HCT116 (cell line): ENCODE measurements at regions not wholly inside any gene's neighbourhood (a gene's known extent, or its start where the extent isn't known, plus 50 kb on each side); places are given as distances from the start of the nearest gene placed in this dataset.

Experiments used
- TCF7L2 ChIP-seq: IDR thresholded peaks from 2 replicates; pipeline ENCODE4 v1.7.0; 2011; ENCODE audit warnings: borderline replicate concordance, inconsistent platforms; ENCODE audit not compliant: insufficient read depth, insufficient read length; ENCODE audit errors: extremely low read depth
- TF ChIP-seq, protein P1 (sequence below), 3 experiments: fragments of 200-600 bp in 1 of 3; sonication (generic) in 1 of 3; IDR thresholded peaks in 2 of 3; conservative IDR thresholded peaks in 1 of 3; 2 replicates each; pipeline ENCODE4 v1.5.1; 2012 to 2017; ENCODE audit warnings: low read depth in 2 of 3, low read length in 2 of 3, antibody characterized with exemption in 1 of 3, borderline replicate concordance in 1 of 3, control low read depth in 1 of 3, mild to moderate bottlenecking in 1 of 3, mixed read lengths in 1 of 3, mixed run types in 1 of 3, moderate library complexity in 1 of 3; ENCODE audit not compliant: insufficient read depth in 1 of 3

DNA sequence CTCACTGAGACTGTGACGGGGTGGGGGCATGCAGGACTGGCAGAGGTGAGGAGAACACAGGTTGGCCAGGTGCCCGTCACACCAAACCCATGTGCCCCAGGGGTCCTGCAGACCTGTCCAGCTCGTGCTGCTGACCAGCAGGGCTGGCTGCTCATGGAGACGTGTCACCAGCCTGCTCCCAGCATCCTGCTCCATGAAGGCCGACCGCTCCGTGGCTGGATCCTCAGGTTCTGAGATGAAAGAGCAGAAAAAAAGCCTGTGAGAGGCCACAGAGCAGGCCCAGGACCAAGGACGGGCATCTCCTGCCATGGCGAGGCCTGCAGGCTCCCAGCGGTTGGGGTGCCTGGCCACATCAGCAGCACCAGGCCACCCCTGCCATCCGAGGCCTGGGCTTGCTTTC lies 71.7 kb upstream of the DRD5 start:
- TF ChIP-seq, protein P1, sequence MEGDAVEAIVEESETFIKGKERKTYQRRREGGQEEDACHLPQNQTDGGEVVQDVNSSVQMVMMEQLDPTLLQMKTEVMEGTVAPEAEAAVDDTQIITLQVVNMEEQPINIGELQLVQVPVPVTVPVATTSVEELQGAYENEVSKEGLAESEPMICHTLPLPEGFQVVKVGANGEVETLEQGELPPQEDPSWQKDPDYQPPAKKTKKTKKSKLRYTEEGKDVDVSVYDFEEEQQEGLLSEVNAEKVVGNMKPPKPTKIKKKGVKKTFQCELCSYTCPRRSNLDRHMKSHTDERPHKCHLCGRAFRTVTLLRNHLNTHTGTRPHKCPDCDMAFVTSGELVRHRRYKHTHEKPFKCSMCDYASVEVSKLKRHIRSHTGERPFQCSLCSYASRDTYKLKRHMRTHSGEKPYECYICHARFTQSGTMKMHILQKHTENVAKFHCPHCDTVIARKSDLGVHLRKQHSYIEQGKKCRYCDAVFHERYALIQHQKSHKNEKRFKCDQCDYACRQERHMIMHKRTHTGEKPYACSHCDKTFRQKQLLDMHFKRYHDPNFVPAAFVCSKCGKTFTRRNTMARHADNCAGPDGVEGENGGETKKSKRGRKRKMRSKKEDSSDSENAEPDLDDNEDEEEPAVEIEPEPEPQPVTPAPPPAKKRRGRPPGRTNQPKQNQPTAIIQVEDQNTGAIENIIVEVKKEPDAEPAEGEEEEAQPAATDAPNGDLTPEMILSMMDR (IDR thresholded peaks at IDR 0.05 in 2 of 3, conservative IDR thresholded peaks at IDR 0.05 in 1 of 3; ENCODE audit: borderline replicate concordance in 1 of 3, insufficient read depth in 1 of 3, low read depth in 2 of 3, low read length in 2 of 3), result no peak
- TF ChIP-seq TCF7L2, result no peak
